HL-60/S4 treated with retinoic acid at 250 ng/mL for 4 days and 3 days (cell line): ENCODE measurements at regions not wholly inside any gene's neighbourhood (a gene's known extent, or its start where the extent isn't known, plus 50 kb on each side); places are given as distances from the start of the nearest gene placed in this dataset.
"Not testable (repeated sequence)": the region's sequence is repeated elsewhere in the genome, so short reads cannot be mapped to it uniquely, and the experiment has no call there.

Experiments
- in situ Hi-C: fragments of 300-500 bp; cut with MboI; formaldehyde crosslinking; loops from 2 replicates; pipeline ENCODE4 v1.7.0; 2022; ENCODE audit warnings: low sequenced_read_pairs

GRCh38 chr15:35693286-35693685, 147.3 kb upstream of the DPH6 start:
- in situ Hi-C loops = no loop called here

DNA sequence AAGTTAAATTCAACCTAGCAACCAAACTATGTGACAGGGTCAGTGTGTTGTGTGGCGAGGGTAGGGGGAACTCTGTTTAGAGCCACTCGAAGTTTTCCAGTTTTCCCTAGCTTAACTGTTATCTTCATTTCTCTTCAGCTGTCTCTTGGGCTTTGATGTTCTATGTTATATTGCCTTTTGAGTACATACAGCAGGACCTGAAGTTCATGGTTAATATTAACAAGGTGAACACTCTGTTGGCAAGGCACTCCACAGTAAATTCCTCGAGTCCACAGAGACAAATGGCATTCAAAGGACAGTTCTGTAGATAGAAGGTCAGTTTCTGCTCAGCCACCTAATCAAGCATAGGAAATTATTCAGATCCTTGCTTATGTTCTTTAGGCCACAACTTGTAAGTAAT, 147.9 kb upstream of the DPH6 start:
- in situ Hi-C loops = no loop called here

GRCh38 chr15:35695003-35695402, 149.0 kb upstream of the DPH6 start:
- in situ Hi-C loops = no loop called here

GRCh38 chr15:35696767-35697231, 150.8 kb upstream of the DPH6 start:
- in situ Hi-C loops = no loop called here

DNA sequence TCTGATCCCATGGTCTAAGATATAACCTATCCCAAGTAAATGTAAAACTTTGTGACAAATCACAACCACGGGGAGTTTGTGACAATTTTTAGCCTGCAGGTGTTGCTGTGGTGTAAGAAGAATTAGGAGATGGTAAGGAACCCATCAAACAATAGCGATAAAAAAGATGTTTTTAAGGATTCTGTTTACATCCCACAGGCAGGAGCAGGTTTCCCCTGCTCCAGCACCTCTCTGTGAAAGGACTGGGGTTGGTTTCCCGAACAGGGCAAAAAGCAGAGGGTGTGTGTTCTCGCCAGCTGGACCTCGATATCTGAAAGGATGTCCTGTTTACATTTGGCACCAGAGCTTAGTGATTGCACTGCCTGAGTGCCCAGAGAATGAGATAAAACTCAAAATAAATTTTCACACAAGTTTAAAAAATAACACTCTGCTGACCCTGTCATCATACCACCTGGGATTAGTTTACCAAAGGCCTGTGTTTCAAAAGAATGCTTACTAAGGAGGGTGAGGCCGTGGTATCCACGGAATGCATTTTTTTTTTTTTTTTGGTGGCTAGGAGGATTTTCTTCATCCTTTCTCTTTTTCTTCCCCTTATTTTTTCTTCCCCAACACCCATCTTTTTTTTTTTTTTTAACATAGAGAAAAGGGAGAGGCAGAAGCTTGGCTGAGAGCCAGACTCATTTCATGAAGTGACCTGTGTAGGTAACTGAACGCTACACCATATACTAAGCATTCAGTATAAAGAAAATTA, 151.8 kb upstream of the DPH6 start:
- in situ Hi-C loops = no loop called here

DNA sequence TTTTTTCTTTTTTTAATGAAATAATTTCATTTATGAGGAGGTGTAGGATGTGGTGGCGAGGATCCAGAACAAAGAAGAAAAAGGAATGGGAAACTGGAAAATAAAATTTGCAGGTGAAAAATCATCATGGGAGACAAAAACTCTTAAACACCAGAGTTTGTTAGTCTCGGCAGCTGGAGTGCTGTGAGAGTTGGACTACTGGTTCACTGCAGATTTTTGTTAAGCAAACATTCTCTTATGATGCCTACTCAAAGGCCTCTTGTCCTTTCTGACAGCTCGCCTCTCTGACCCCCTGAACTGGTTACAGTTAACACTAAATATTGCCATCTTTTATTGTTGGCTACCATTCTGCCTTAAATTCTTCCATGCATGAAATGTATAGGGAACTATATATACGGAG, 152.4 kb upstream of the DPH6 start:
- in situ Hi-C loops = no loop called here

DNA sequence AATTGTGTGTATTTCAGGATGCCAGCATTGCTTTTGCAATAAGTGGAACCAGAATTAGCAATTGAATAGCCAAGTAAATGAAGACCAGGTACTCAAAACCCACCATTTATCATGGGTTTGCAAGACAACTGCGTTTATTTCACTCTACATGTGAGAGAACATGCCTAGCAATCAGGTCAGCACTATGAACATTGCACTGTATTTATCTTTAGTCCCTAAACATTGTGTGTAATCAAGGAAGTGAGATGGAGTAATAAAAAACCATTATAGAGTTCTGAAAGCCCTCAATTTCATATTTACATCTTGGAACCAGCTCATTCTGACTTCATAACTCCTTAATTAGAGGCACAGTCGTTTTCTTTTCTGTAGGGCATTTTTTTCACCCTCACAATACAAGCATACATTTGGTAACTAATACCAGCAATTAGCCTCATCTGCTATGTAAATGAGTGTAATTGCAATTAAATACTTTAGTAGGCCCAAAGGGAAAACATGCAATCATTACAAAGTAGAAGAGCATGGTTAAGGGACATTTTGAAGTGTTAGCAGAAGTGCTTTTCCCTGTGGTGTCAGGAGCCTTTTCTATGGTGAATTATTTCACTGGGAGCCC, 153.1 kb upstream of the DPH6 start:
- in situ Hi-C loops = no loop called here

DNA sequence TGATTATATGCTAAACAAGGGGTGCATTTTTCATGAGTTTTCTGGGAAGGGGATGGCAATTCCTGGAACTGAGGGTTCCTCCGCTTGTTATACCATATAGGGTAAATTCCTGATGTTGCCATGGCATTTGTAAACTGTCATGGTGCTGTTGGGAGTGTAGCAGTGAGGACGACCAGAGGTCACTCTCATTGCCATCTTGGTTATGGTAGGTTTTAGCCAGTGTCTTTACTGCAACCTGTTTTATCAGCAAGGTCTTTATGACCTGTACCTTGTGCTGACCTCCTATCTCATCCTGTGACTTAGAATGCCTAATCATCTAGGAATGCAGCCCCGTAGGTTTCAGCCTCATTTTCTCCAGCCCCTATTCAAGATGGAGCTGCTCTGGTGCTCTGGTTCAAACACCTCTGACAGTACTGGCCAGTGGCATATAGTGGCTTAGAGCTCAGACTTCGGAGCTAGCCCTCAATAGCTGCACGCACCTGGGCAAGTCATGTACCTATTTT, 154.2 kb upstream of the DPH6 start:
- in situ Hi-C loops = not testable (repeated sequence)

DNA sequence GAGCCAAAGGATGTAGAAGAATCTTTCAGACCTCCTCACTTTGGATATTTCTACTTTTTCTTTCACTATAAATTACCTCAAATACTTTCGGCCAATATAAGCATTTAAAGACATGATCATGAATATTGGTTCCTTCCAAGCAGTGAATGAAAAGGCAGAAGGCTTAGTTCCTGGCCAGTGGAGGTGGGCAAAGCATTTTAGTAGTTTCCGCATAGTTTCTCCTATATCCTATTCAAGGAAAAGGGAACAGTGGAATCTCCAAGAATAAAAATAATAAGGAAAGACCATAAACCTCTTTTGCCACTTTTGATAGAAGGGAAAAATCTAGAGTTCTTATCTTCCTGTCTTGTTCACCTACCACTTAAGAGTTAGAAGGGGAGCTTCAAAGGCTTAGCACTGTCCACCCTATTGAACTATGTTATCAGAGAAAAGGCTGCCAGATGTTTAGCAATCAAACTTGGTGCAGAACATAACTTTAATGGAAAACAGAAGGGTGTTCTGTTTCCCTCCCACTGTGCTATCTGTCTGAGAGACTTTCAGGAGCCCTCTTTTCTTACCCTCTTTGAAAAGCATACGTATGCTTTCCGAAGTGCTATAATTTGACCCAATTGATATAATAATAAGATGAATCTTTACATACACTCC, 155.6 kb upstream of the DPH6 start:
- in situ Hi-C loops = no loop called here

DNA sequence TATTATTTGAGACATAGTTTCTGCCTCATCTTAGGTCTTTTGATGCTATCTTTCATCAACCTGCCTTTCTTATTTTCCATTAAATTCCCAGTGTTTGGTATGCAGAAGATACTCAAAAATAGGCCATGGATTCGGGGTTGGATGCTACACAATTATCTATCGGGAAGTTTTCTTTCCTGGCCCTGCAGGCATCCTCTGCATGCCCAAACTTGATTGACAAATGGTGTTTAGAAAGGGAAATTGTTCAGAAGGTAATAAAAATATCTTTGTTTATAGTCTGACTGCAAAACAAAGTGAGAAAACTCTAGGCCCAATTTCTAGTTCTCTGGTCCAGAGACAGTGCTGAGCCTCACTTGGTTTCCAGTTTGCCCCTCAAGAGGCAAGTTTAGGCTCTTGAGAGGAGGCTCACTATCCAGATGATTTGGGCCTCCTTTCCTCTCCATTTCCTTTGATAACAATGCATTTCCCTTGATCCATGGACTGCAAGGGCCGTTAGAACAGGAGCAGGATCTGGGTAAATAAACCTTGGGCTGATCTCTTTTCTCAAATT, 157.1 kb upstream of the DPH6 start:
- in situ Hi-C loops = no loop called here

GRCh38 chr15:35705030-35705883, 159.3 kb upstream of the DPH6 start:
- in situ Hi-C loops = no loop called here

- in situ Hi-C loops = no loop called here
These were observed 160.1 kb upstream of the DPH6 start for GRCh38 chr15:35705884-35706585.

- in situ Hi-C loops = no loop called here
These were observed 167.0 kb upstream of the DPH6 start for GRCh38 chr15:35712956-35713355.

- in situ Hi-C loops = no loop called here
These were observed 167.8 kb upstream of the DPH6 start for GRCh38 chr15:35713733-35714132.

DNA sequence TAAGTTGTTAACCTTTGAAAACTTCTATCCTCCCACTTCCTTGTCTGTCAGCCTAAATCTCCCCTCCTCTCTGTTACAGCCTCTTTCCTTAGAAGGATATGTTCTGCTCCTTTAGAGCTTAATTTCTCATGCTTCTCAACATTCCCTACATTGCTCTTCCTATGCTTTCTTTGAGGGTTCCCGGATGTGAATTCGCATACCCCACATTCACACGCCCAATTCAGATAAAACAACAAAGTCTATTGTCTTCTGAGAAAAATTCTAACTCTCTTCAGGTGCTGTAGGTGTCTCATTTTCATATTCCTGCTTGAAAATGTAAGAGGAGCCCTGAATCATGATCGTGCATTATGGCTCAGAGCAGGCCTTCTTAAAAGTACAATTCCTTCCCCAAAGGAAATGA, 171.8 kb upstream of the DPH6 start:
- in situ Hi-C loops = no loop called here

GRCh38 chr15:35720019-35720418, 174.1 kb upstream of the DPH6 start:
- in situ Hi-C loops = no loop called here

DNA sequence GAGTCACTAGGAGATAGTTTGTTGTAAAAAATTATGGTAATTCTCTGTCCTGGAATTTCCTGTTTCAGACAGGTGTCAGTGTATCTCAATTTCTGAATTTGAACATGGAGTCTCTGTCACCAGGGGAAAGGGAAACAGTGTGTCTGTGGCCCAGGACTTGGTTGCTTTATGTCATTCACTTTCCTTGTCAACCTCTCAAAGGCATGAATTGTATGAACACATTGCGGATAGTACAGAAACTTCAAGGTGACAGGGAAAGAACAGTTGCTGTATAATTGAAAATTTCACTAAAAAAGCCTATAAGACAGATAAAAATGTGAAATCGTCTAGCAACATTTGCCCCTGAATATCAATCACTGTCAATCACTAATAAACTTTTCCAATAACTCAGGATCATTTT, 175.0 kb upstream of the DPH6 start:
- in situ Hi-C loops = no loop called here

DNA sequence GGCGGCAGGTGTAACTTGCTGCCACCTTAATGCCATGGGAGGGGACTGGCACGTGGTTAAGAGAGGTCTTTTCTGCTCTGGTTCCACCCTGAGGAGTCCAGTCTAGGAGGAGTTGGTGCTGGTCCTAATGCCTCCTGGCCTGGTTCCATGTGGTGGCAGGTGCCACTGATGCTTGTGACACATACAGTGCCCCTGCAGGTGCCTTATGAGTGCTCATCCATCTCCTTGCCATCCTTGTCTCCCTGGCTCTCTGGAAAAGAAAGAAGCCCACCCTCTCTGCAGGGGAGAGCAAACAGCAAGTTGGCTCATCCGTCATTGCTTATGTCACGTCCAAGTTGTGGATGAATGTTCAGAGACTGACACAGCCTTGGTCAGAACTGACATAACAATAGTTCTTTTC, 175.8 kb upstream of the DPH6 start:
- in situ Hi-C loops = no loop called here

DNA sequence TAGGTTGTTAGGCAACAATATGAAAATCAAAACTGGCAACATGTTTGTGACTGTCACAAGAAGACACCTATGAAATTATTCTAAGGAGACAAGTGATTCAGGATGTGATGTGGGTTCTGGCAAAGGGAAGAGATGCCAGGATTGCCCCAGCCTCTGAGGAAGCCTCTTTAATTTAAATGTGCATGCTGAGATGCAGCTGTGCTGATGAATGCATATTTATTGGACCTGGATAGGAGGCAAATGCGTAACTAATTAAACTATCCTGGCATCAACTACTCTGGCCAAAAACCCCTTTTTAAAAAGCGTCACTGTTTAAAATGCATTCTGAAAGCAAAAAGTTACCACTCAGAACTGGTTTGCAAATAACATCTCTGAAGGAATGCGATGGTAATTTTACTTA, 176.5 kb upstream of the DPH6 start:
- in situ Hi-C loops = no loop called here
